ENCODE measurements at regions not wholly inside any gene's neighbourhood (a gene's known extent, or its start where the extent isn't known, plus 50 kb on each side); places are given as distances from the start of the nearest gene placed in this dataset.

DNA sequence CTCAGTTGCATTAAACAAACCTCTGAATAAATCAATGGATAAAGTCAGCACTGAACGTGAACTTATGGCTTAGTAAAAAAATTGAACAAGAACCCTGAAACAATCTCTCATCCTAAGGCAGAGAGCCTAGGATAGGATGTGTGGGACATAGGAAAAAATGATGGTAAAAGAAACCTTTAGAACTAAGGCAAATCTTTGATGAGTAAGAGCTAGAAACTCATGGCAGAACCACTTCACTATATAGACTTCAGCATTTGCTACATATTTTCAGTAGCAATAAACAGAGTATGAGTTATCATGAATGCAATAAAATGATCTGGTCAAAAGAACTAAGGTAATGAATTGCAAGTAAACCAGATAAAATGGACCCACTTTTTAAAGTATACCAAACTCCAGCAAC is 725.8 kb upstream of the DPPA4 start:
- no peaks in the 10 kb centered on the region for H3K9me3 ChIP-seq
- H3K4me1 ChIP-seq = no peaks in the 10 kb centered on the region
- no peaks in the 10 kb centered on the region for H3K36me3 ChIP-seq
- no peak for TF ChIP-seq POLR2A (IDR thresholded peaks at IDR 0.05)
- TF ChIP-seq, protein P1, sequence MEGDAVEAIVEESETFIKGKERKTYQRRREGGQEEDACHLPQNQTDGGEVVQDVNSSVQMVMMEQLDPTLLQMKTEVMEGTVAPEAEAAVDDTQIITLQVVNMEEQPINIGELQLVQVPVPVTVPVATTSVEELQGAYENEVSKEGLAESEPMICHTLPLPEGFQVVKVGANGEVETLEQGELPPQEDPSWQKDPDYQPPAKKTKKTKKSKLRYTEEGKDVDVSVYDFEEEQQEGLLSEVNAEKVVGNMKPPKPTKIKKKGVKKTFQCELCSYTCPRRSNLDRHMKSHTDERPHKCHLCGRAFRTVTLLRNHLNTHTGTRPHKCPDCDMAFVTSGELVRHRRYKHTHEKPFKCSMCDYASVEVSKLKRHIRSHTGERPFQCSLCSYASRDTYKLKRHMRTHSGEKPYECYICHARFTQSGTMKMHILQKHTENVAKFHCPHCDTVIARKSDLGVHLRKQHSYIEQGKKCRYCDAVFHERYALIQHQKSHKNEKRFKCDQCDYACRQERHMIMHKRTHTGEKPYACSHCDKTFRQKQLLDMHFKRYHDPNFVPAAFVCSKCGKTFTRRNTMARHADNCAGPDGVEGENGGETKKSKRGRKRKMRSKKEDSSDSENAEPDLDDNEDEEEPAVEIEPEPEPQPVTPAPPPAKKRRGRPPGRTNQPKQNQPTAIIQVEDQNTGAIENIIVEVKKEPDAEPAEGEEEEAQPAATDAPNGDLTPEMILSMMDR (IDR thresholded peaks at IDR 0.05) = no peak
- no peak overlapping the region for H3K27ac ChIP-seq
- H3K27me3 ChIP-seq = no peaks in the 10 kb centered on the region
- intact Hi-C loops (cut with DNase I; ENCODE audit: low total_unique reads) = no loop called here
- no peak for DNase-seq
- no peak overlapping the region for H3K4me3 ChIP-seq

DNA sequence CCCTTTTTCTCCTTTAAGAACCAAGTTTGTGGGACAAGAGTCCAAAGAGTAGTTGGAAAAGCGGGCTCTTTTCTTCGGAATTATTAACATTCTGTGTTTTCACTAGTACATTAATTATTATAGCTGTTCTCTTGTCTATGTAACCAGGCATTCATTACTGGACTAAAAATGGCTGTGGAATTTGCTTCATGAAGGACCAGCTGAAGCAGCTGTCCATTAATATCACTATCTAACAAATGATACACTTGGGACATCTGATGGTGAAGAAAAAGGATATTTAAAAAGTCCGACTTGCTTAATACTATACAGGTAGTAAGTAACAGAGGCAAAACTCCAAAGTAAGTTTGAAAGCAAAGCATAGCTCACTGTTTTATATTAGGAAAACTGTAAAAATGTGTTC is 728.9 kb upstream of the DPPA4 start:
- TF ChIP-seq POLR2A (IDR thresholded peaks at IDR 0.05) = no peak
- TF ChIP-seq, protein P1 (IDR thresholded peaks at IDR 0.05) = no peak
- no peak overlapping the region for H3K27ac ChIP-seq
- no peaks in the 10 kb centered on the region for H3K9me3 ChIP-seq
- DNase-seq = no peak
- no peaks in the 10 kb centered on the region for H3K36me3 ChIP-seq
- no peaks in the 10 kb centered on the region for H3K4me1 ChIP-seq
- intact Hi-C loops (cut with DNase I; ENCODE audit: low total_unique reads) = no loop called here
- H3K27me3 ChIP-seq = no peaks in the 10 kb centered on the region
- H3K4me3 ChIP-seq = no peak overlapping the region

DNA sequence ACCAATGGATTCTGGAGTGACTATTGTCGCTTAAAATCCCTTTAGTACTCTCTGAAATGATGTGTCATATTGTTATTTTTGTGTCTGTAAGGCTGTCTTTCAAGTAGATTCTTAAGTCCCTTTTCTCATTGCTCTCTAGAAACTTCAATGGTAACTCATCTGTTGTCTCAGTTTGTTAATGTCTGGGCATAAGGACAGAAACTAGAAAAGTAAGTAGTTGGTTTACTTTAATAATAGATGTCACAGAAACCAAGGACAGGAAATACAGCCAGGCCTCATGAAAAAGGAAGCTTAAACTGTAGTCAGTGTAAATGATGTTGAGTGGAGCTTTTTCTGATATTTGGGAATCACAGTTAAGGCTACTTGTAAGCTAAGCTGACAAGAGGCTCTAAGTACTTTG is 730.2 kb upstream of the DPPA4 start:
- Histone ChIP-seq H3K36me3 (no peaks in the 10 kb centered on the region), H3K27me3 (no peaks in the 10 kb centered on the region), H3K4me1 (no peaks in the 10 kb centered on the region), H3K4me3 (no peak overlapping the region), H3K9me3 (no peaks in the 10 kb centered on the region), H3K27ac (no peak overlapping the region)
- intact Hi-C loops (cut with DNase I; ENCODE audit: low total_unique reads) = no loop called here
- TF ChIP-seq, protein P1 (IDR thresholded peaks at IDR 0.05) = no peak
- no peak for TF ChIP-seq POLR2A (IDR thresholded peaks at IDR 0.05)
- DNase-seq = no peak

DNA sequence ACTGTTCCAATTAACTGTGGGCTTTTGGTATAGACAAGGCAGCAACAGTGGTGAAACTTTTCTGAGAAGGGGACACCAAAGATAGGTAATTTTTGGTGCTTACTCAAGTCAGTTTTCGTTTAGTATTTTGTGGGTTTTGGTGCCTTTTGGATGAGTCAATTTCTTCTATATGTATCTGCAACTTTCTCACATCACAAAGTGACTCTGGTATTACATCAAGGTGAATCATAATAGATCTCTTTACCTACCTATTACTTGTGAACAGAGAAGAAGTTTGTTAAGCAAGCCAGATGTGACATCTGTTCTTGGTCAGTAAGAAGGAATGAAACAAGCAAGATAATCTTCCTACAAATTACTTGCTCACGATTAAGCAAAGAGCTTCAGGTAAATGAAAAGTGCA is 732.4 kb upstream of the DPPA4 start:
- Histone ChIP-seq H3K4me3 (no peak overlapping the region), H3K27me3 (no peaks in the 10 kb centered on the region), H3K27ac (no peak overlapping the region), H3K4me1 (no peaks in the 10 kb centered on the region), H3K9me3 (no peaks in the 10 kb centered on the region), H3K36me3 (no peaks in the 10 kb centered on the region)
- no peak for TF ChIP-seq POLR2A (IDR thresholded peaks at IDR 0.05)
- TF ChIP-seq, protein P1 (IDR thresholded peaks at IDR 0.05) = no peak
- DNase-seq = no peak
- intact Hi-C loops (cut with DNase I; ENCODE audit: low total_unique reads) = no loop called here

DNA sequence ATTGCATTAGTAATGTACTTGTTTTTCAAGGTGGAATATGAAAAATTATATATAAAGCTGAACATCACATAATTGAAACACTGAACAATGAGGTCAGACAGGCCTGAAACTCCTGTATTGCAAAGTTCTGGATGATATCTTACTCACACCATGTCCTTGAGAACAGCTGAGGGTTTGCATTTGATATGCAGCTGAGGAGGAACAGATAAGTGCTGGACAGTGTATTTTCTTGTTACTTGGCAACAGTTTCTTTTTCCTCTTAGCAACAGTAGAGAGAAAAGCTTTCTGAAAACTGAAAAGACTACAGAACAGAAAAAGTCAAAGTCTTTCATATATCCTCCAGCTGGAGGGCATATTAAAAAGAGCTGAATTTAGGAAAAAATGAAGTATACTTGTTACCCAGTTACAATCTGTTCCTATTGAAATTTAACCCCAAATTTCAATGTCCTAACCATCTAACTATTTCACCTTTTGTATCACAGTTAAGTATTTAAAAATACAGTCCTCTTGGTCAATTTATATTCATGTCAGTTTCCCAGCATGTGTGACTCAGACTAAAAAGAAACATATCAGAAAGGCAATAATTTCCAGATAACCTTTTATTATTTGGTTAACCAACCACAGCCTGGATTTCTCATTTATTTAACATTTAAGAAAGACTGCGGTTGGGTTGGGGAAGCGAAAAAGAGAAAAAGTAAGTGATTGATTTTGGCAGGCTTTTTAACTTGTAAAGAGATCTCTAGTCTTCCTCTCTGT is 733.0 kb upstream of the DPPA4 start:
- no peak for DNase-seq
- Histone ChIP-seq H3K36me3 (no peaks in the 10 kb centered on the region), H3K27ac (no peak overlapping the region), H3K4me1 (no peaks in the 10 kb centered on the region), H3K27me3 (no peaks in the 10 kb centered on the region), H3K4me3 (no peak overlapping the region), H3K9me3 (no peaks in the 10 kb centered on the region)
- TF ChIP-seq POLR2A (IDR thresholded peaks at IDR 0.05) = no peak
- TF ChIP-seq, protein P1 (IDR thresholded peaks at IDR 0.05) = no peak
- intact Hi-C loops (cut with DNase I; ENCODE audit: low total_unique reads) = no loop called here

All from uterus (tissue), 3 donors.